ENCODE measurements at regions not wholly inside any gene's neighbourhood (a gene's known extent, or its start where the extent isn't known, plus 50 kb on each side); places are given as distances from the start of the nearest gene placed in this dataset.

DNA sequence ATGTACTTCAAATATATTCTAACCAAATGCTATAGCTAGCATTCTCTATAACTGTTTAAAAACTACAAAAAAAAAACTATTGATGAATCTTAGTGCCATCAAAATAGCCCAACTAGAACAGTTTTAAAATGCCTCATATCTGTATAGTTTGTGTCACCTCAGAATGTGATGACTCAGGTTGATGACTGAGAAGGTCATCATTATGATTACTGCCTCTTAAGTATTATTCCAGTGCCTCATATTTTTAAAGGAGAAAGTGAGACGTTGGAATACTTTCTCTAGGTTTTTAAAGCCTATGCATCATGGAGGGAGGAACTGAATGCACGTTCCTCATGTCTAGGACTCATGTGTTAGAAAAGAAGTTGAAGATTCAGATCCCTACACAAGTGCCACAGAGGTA is 88.2 kb downstream of the TMA16 start:
- Histone ChIP-seq H3K4me1 (no peaks in the 10 kb centered on the region), H3K36me3 (no peaks in the 10 kb centered on the region), H3K27me3 (no peaks in the 10 kb centered on the region), H3K9me3 (peaks cover 0 to 2% of the 10 kb centered on the region in 2 donors), H3K27ac (no peak overlapping the region), H3K4me3 (no peak overlapping the region)
- no peak for DNase-seq (ENCODE audit: low spot score)
- TF ChIP-seq, protein P1, sequence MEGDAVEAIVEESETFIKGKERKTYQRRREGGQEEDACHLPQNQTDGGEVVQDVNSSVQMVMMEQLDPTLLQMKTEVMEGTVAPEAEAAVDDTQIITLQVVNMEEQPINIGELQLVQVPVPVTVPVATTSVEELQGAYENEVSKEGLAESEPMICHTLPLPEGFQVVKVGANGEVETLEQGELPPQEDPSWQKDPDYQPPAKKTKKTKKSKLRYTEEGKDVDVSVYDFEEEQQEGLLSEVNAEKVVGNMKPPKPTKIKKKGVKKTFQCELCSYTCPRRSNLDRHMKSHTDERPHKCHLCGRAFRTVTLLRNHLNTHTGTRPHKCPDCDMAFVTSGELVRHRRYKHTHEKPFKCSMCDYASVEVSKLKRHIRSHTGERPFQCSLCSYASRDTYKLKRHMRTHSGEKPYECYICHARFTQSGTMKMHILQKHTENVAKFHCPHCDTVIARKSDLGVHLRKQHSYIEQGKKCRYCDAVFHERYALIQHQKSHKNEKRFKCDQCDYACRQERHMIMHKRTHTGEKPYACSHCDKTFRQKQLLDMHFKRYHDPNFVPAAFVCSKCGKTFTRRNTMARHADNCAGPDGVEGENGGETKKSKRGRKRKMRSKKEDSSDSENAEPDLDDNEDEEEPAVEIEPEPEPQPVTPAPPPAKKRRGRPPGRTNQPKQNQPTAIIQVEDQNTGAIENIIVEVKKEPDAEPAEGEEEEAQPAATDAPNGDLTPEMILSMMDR (IDR thresholded peaks at IDR 0.05) = no peak

DNA sequence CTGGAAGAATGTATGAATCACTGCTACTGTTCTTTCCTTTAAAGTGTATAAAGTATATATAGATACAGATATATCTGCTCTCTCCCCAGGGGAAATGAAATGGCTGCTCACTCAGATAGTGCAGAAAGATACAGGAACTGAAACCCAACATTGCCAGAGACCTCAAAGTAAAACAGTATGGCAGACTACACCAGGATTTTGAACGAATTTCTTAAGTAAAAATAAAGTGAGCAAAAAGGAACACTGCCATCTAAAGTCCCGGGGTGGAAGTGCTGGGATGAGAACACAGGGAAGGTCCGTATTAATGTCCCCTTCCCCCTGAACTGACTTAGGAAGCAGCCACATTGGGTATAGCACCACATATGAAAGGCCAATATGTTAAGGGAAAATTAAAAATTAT is 93.4 kb downstream of the TMA16 start:
- Histone ChIP-seq H3K27ac (no peak overlapping the region), H3K4me3 (no peak overlapping the region), H3K36me3 (no peaks in the 10 kb centered on the region), H3K9me3 (peaks cover 0 to 4% of the 10 kb centered on the region in 2 donors), H3K4me1 (no peaks in the 10 kb centered on the region), H3K27me3 (no peaks in the 10 kb centered on the region)
- TF ChIP-seq, protein P1 (IDR thresholded peaks at IDR 0.05) = no peak
- DNase-seq (ENCODE audit: low spot score) = no peak

DNA sequence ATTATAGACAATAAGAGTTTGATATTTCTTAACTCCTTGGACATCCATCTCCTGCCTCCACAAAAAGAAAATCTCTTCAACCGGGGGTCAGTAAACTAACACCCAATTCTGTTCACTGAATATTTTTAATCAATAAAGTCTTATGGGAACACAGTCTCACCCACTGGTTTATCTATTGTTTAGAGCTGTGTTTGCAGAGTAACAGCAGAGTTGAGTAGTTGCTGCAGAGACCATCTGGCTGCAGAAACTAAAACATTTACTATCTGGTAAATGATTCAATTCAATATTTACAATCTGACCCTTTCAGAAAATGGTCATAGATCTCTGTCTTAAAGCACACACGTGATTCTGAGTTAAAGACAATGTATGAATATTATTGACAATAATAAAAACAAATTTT is 94.0 kb downstream of the TMA16 start:
- Histone ChIP-seq H3K9me3 (peaks cover 0 to 4% of the 10 kb centered on the region in 2 donors), H3K27ac (no peak overlapping the region), H3K4me1 (no peaks in the 10 kb centered on the region), H3K36me3 (no peaks in the 10 kb centered on the region), H3K4me3 (no peak overlapping the region), H3K27me3 (no peaks in the 10 kb centered on the region)
- TF ChIP-seq, protein P1 (IDR thresholded peaks at IDR 0.05) = no peak
- DNase-seq (ENCODE audit: low spot score) = no peak

GRCh38 chr4:163590103-163590502 is 95.6 kb downstream of the TMA16 start:
- Histone ChIP-seq H3K9me3 (peaks cover 0 to 4% of the 10 kb centered on the region in 2 donors), H3K4me1 (no peaks in the 10 kb centered on the region), H3K36me3 (no peaks in the 10 kb centered on the region), H3K27ac (no peak overlapping the region), H3K4me3 (no peak overlapping the region), H3K27me3 (no peaks in the 10 kb centered on the region)
- TF ChIP-seq, protein P1 (IDR thresholded peaks at IDR 0.05) = no peak
- DNase-seq (ENCODE audit: low spot score) = no peak

DNA sequence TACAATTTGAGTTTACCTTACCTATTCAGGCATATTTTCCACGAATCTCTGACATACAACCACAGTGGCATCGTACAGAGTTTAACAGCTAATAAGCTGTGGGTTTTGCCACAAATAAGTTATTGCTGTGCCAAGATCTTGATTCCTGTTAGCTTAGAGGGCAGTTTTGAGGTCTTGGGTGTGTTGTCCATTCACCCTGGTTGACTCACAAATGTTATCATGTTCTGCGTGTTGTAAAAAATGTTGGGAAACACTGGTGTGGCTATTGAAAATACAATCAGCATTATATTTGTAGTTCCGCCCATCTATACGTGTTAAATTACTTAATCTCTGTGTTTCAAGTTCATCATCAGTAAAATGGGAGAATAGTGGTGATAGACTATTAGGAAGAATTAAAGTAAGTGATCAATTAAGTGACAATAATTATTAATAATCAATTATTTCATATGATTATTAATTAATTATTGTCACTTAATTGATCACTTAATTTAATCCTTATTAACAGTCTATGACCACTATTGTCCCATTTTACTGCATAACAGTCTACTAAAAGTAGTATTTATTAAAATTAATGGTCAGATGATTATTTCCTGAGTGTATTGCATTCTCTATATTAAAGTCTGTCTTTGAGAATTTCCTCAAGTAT is 96.3 kb downstream of the TMA16 start:
- Histone ChIP-seq H3K9me3 (peaks cover 0 to 4% of the 10 kb centered on the region in 2 donors), H3K4me1 (no peaks in the 10 kb centered on the region), H3K27ac (no peak overlapping the region), H3K36me3 (no peaks in the 10 kb centered on the region), H3K27me3 (no peaks in the 10 kb centered on the region), H3K4me3 (no peak overlapping the region)
- TF ChIP-seq, protein P1 (IDR thresholded peaks at IDR 0.05) = no peak
- no peak for DNase-seq (ENCODE audit: low spot score)

- TF ChIP-seq, protein P1 (IDR thresholded peaks at IDR 0.05) = no peak
- no peaks in the 10 kb centered on the region for H3K4me1 ChIP-seq
These were observed 97.1 kb downstream of the TMA16 start for GRCh38 chr4:163591614-163592020.

More at GRCh38 chr4:163591614-163592020, 97.1 kb downstream of the TMA16 start:
- H3K36me3 ChIP-seq = no peaks in the 10 kb centered on the region
- peaks cover 0 to 4% of the 10 kb centered on the region in 2 donors for H3K9me3 ChIP-seq
- DNase-seq (ENCODE audit: low spot score) = no peak
- no peak overlapping the region for H3K4me3 ChIP-seq
- no peak overlapping the region for H3K27ac ChIP-seq
- no peaks in the 10 kb centered on the region for H3K27me3 ChIP-seq

All from right atrium auricular region (tissue), 2 donors.